HG03520 (cell line): ENCODE measurements at regions not wholly inside any gene's neighbourhood (a gene's known extent, or its start where the extent isn't known, plus 50 kb on each side); places are given as distances from the start of the nearest gene placed in this dataset.

Experiments
- ATAC-seq: cut with Tn5 transposase; IDR thresholded peaks from one replicate; pipeline ENCODE4 v1.9.1; 2021; ENCODE audit warnings: mild to moderate bottlenecking, moderate library complexity; ENCODE audit not compliant: unreplicated experiment

- ATAC-seq = no peak
These were observed 735.9 kb upstream of the NUDT12 start for GRCh38 chr5:104298518-104298917.

DNA sequence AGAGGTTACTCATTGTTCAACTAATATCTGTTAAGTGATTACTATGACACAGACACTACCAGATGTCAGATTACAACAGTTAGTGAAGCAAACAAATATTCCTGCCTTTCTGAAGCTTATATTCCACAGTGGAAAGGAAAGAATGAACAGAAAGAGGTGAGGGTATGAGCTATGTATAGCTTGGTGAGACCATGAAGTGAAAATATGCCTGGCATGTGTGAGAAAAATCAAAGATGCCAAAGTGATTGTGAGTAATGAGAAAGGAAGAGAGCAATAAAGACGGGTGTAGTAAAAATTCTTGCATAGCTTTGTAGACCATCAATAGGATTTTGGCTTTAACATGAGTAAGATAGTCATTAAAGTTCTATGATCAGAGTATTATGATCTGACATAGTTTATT, 734.5 kb upstream of the NUDT12 start:
- ATAC-seq = no peak

GRCh38 chr5:104295991-104296390, 733.4 kb upstream of the NUDT12 start:
- no peak for ATAC-seq

DNA sequence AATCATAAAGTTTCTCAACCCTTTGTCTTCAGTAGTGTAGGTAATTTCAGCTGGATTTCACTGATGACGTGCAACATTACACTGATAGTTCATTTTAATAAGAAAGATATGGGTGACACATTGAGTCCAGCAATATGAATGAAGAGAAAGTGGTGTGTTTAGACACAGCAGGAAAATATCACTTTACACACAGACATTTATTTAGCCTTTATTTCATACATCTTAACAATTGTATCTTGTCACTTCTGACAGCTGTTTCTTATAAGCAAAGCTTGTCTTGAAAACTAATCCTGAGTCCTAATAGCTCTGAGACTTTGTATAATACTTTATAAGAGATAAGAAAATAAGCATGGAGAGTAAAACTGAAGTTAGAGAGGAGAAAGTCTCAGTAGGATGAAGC, 720.5 kb upstream of the NUDT12 start:
- ATAC-seq = no peak

- ATAC-seq = no peak
These were observed 711.1 kb upstream of the NUDT12 start for GRCh38 chr5:104273725-104274124.

DNA sequence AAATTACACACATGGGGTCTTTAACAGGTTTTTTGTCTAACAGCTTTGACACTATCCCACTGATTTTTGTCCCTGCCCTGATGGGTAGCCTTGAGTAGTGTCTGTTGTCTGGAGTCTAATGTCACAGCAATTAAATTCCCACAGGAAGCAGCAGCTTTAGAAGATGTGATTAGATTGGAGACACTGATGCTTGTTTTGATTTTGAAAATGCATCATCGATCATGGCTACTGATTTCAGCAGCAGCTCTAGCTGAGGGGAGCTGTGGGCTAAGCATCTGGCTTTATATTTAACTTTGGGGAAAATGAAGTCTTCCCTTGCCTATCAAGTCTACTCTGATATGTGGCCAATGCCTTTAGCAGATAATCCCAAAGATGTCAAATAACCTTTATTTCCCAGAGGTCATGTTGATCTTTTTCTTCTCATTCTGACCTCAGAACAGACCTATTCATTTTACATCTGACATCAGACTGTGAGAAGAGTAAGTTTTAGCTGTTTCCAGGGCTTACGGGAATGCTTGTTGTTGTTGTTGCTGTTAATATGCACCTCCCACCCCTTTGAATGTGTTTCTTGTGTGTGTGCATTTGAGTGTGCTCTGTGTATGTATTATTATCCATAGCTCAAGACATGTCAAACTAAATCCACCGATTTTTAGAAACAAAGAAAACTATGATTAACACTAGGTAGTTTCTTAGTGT, 704.9 kb upstream of the NUDT12 start:
- ATAC-seq = no peak

DNA sequence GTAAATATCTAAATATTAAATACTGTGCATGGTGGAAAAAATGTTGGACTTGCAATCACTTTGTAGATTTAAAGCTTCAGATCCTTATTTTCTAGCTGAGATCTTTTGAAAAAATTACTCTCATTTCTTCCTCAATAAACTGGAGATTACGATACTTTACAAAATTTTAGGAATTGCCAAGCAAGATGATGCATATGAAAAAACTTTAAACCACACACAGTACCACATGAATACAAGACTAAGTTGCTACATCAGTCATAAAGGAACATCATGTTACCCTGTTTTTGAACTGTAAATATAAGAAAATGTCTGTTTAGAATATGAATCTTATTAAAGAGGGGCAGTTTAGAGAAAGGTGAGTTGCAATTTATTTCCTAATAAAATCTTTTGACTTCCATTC, 703.6 kb upstream of the NUDT12 start:
- no peak for ATAC-seq

DNA sequence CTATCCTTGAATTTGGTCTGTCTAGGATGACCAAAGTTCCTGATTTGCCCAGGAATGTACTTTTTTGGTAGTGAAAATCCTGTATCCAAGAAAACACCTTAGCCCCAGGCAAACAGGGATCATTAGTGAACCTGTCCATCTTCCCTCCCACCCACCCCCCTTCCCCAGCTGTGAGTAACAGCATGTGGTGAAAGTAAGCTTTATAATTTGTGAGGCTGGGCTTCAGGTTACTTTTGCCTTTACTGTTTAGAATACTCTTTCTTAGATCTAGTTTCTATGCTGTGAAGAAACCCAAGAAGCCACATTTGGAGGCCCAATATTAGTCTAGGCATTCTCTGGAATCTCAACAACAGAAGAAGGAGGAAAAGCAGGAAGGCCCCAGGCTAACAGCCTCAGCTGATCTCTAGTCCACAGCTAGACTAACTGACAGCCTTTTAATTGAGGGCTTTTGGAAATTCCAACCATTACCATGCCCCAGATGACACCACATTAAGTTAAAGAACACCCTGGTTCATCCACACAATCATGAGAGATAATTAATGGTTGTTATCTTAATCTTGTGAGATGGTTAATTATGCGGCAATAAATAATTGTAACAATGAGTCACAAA, 703.0 kb upstream of the NUDT12 start:
- no peak for ATAC-seq

- no peak for ATAC-seq
These were observed 684.7 kb upstream of the NUDT12 start for GRCh38 chr5:104247260-104247659.

DNA sequence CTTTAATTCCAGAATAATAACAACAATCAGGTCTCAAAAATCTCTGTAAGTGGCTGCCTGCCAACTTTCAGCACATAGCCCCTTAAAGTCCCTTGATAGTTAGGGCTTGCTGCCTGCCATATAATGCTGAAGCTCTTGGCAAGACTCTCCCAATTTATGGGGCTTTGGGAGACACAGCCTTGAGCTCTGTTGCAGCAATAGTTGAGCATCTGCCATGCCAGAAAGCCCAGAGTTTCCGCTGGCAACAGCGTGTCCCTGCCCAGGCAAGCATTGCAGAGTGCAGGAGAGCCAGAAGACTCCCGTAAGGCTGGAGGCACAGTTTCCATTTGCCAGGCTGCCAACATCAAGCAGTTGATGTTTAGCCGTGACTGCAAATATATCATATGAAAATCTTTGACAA, 678.5 kb upstream of the NUDT12 start:
- no peak for ATAC-seq

DNA sequence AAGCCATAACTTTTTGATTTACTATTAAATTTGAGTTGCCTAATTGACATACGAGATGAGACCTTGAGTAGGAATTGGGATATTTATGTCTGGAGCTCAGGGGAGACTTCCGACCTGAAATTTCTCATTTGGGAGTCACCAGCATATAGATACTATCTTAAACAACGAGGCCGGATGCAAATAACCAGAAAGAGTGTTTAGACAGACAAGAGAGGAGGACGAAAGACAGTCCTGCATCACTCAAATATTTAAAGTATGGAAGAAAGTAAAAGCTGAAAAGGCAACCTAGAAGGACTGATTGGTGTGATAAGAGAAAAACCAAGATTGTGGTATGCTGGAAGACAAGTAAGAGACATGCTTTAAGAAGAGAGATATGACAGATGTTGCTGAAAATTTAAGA, 675.0 kb upstream of the NUDT12 start:
- no peak for ATAC-seq

DNA sequence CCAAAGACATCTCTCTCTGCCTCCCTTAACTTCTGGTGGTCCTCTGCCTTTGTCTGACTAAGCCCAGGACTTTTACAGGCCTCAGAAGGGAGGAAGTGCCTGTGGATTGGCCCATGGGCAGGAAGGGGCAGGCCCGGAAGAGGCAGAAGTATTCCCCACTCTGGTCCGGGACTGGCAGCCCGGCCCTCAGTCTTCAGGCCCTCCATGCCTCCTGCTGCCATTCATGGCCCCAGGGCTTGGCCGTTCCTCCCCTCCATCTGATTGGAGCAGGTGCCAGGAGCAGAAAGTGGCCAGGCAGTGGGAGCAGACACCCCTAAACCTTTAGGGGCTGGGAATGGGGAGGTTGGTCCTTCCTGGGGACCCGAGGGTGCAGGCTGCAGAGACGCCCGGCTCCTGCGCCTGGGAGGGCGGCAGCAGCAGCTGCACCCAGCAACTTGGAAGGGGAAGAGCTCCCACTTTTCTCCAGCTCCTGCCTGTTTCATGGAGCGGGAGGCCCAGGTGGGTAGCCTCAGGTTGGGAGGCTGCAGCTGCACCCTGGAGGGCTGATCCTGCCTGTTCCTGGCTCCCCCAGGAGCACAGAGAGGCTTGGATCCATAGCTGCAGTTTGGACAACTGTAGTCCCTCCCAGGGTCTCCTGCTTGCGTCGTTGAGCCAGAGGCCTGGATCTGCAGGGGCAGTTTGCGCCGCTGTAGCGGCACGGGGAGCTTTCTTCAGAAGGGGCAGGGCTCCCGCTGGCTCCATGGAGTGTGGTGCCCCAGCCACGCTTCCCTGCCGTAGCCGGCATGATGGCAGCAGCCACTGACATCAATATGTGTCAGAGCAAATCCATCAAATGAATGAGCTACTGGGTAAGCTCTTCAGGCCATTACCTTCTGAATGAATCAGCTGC, 661.5 kb upstream of the NUDT12 start:
- ATAC-seq = no peak

GRCh38 chr5:104218200-104218599, 655.6 kb upstream of the NUDT12 start:
- ATAC-seq = no peak

DNA sequence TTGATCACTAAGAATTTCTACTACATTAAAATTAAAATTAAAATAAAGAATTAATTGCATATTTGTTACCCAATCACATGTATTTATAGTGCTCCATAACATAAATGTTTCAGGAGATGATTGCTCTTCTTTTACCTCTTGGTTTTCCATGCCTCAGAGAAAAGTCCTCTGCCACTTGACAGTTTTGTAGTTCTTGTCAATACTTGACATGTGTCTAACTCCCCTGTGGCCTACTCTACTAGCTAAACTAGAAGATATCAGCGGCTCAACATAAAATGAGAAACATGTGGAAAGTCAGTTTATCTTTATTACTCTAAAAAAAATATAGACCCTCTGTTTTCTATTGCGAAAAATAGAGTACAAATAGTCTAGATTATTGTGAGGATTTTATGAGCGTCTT, 650.6 kb upstream of the NUDT12 start:
- no peak for ATAC-seq

DNA sequence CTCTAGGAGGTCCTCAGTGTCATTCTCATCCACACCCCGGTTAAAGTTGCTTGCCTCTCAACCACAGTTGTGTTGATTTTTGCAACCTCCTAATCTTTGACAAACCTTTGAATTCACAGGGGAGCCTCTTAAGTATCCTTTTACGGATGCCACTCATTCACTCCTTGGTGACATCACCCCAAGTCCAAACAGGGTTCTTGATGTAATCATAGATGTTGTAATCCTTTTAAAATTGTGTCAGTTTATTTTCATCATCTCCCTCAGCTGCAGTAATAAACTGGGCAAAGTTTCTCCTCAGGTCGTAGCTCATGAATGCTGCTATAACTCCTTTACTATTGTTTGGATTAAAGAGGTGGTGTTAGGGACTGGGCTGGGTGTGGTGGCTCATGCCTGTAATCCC, 637.2 kb upstream of the NUDT12 start:
- no peak for ATAC-seq

GRCh38 chr5:104198156-104198555, 635.6 kb upstream of the NUDT12 start:
- ATAC-seq = no peak

DNA sequence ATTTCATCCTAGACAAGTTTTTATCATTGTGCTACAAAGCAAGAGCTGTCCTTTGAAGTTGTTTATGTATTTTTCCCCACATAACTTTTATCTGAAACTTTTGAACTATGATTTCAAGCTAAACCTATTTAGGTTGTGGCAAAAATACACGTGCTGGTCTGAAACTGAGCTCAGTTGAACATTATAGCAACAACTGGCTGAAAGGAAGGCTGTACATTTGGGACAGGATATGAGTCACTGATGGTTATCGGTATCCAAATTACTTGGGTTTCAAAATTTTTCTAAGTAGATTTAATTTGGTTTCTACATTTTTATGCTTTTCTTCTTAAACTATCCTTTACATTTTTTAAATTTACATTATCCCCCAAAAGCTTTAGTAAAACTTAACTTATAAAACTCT, 627.3 kb upstream of the NUDT12 start:
- no peak for ATAC-seq

GRCh38 chr5:104189031-104189430, 626.4 kb upstream of the NUDT12 start:
- no peak for ATAC-seq

- no peak for ATAC-seq
These were observed 625.1 kb upstream of the NUDT12 start for GRCh38 chr5:104187656-104188055.

GRCh38 chr5:104186510-104186909, 623.9 kb upstream of the NUDT12 start:
- ATAC-seq = no peak

GRCh38 chr5:104186100-104186499, 623.5 kb upstream of the NUDT12 start:
- ATAC-seq = no peak

DNA sequence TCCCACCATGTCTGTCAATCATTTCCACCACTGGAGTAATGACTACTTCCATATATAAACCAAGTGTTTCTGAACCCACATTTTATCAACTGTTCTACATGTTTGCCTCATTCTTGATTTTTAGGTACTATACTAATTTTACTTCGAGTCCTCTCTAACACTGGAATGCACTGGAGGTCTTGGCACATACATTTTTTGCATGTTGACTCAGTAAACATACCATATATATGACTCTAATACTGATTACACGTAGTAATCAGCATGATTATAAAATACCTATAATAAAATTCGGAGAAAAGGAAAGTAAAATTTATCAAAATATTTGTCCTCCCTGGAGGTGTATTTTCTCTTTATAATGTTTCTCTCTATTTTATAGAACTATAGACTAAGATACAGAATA, 621.7 kb upstream of the NUDT12 start:
- no peak for ATAC-seq
